ENCODE measurements at regions not wholly inside any gene's neighbourhood (a gene's known extent, or its start where the extent isn't known, plus 50 kb on each side); places are given as distances from the start of the nearest gene placed in this dataset.

DNA sequence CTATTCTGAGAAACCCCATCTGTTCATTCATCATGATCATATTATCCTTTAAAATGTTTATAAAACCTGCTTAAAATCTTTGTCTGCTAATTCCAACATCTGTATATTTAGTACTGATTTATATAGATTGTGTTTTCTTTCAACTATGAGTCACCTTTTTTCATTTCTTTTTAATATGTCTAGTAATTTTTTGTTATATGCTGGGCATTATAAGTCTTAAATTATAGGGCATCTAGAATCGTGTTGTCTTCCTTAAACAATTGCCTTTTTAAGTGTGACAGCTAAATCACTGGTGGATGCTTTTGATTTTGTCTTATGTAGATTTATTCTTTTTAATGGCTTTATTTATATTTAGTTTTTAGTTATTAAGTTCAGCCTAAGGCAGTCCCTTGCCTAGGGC, 323.4 kb upstream of the THRB start:
- CTCF ChIA-PET, result no interaction called here
- POLR2A ChIA-PET, result no interaction called here
- TF ChIP-seq, protein P1, sequence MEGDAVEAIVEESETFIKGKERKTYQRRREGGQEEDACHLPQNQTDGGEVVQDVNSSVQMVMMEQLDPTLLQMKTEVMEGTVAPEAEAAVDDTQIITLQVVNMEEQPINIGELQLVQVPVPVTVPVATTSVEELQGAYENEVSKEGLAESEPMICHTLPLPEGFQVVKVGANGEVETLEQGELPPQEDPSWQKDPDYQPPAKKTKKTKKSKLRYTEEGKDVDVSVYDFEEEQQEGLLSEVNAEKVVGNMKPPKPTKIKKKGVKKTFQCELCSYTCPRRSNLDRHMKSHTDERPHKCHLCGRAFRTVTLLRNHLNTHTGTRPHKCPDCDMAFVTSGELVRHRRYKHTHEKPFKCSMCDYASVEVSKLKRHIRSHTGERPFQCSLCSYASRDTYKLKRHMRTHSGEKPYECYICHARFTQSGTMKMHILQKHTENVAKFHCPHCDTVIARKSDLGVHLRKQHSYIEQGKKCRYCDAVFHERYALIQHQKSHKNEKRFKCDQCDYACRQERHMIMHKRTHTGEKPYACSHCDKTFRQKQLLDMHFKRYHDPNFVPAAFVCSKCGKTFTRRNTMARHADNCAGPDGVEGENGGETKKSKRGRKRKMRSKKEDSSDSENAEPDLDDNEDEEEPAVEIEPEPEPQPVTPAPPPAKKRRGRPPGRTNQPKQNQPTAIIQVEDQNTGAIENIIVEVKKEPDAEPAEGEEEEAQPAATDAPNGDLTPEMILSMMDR (IDR thresholded peaks at IDR 0.05; ENCODE audit: insufficient read depth, low read length, missing control alignments), result no peak
- DNase-seq (ENCODE audit: low read depth, low spot score), result no peak
- H3K4me3 ChIP-seq (ENCODE audit: low read depth, low read length), result no peak overlapping the region

DNA sequence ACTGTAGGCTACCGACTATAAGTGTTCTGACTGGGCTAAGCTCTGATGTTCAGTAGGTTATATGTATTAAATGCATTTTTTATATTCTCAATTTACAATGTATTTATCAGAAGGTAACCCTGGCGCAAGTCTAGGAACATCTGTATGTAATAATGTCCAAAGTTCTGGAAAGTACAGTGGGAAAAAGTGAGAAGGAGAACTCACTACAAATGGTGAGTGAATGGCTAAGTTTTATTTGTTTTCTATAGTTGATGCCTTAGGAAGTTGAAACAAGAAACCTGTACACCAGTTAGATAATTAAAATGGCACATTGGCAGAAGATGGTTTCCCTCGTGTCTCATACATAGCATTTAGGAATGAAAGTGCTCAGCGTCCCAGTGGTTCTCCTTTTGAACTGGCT, 333.4 kb upstream of the THRB start:
- ChIA-PET CTCF (no interaction called here), POLR2A (no interaction called here)
- no peak overlapping the region for H3K4me3 ChIP-seq (ENCODE audit: low read depth, low read length)
- no peak for DNase-seq (ENCODE audit: low read depth, low spot score)
- TF ChIP-seq, protein P1 (IDR thresholded peaks at IDR 0.05; ENCODE audit: insufficient read depth, low read length, missing control alignments), result no peak

DNA sequence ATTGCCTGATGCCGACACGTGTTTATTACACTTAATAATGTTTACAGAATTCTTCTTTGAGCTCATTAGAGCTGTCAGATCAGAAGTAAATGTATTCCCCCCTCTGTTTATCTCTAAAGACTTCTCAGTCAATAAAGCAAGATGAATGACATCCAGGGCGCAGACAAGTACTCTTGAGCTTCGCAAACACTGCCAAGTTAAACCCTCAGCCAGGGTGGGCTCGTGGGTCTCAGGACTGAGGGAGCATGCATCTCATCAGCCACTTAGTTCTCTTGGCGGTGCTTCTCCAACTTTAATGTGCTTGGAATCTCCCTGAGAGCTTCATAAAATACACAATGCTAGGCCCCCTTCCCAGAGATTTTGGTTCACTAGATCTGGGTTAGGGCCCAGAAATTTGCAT, 333.9 kb upstream of the THRB start:
- DNase-seq (ENCODE audit: low read depth, low spot score), result no peak
- CTCF ChIA-PET, result no interaction called here
- TF ChIP-seq, protein P1 (IDR thresholded peaks at IDR 0.05; ENCODE audit: insufficient read depth, low read length, missing control alignments), result no peak
- POLR2A ChIA-PET, result no interaction called here
- H3K4me3 ChIP-seq (ENCODE audit: low read depth, low read length), result no peak overlapping the region

DNA sequence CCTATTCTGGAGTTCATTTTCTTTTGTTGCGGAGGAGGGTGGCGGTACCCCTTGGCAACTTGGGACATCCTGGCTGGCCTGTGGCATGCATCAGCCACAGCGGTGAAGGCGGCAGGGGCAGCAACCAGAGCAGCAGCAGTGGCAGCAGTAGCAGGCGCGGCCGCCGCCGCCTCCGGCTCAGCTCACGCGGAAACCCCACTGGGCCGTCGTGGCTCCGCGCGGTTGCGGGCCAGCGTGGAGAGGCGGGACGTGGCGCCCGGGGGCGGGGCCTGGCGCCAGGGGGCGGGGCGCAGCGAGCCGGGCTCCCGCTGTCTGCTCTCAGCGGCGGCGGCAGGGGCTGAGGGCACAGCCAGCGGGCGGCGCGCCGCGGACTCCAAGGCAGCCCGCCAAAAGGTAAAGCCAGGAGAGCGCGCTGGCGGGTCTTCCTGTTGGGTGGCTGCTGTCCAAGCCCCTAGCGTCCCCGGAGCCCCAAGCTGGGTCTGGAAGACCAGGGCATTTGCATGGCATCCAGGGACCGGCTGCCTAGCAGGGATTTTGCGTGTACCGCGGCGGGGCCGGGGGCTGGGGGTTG, 334.4 kb upstream of the THRB start:
- ChIA-PET POLR2A (no interaction called here), CTCF (no interaction called here)
- TF ChIP-seq, protein P1 (IDR thresholded peaks at IDR 0.05; ENCODE audit: insufficient read depth, low read length, missing control alignments), result no peak
- peak overlapping the region; percentile 39 for H3K4me3 ChIP-seq (ENCODE audit: low read depth, low read length)
- DNase-seq (ENCODE audit: low read depth, low spot score), result no peak

DNA sequence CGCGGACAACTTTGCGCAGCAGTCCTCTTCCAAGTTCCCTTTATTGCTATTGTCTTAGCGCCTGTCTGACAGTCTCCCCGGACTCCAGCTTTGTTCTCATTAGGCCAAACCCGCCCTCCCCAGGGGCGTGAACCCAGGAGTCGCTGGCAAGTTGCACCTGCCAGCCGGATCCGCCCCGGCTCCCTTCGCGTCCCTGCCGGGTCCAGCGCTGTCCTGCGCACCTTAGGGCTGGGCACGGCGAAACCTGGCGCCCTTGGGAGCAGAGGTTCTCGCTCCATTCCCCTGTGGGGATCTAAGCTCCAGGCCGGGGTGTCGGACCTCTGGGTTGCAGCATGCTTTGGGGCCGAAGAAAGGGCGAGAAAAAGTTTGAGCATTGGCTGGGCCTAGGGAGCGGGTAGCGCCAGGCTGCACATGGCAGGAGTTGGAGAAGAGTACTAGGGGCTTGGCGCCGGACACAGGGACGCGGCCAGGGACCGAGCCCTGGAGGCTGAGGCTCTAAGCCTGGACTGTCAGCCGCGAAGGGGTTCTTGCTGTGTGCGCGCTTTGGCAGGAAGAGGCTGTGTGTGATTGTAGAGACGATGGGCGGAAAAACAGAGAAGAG, 335.1 kb upstream of the THRB start:
- TF ChIP-seq, protein P1 (IDR thresholded peaks at IDR 0.05; ENCODE audit: insufficient read depth, low read length, missing control alignments), result no peak
- POLR2A ChIA-PET, result no interaction called here
- H3K4me3 ChIP-seq (ENCODE audit: low read depth, low read length), result peak overlapping the region; percentile 31
- no peak for DNase-seq (ENCODE audit: low read depth, low spot score)
- CTCF ChIA-PET, result no interaction called here

DNA sequence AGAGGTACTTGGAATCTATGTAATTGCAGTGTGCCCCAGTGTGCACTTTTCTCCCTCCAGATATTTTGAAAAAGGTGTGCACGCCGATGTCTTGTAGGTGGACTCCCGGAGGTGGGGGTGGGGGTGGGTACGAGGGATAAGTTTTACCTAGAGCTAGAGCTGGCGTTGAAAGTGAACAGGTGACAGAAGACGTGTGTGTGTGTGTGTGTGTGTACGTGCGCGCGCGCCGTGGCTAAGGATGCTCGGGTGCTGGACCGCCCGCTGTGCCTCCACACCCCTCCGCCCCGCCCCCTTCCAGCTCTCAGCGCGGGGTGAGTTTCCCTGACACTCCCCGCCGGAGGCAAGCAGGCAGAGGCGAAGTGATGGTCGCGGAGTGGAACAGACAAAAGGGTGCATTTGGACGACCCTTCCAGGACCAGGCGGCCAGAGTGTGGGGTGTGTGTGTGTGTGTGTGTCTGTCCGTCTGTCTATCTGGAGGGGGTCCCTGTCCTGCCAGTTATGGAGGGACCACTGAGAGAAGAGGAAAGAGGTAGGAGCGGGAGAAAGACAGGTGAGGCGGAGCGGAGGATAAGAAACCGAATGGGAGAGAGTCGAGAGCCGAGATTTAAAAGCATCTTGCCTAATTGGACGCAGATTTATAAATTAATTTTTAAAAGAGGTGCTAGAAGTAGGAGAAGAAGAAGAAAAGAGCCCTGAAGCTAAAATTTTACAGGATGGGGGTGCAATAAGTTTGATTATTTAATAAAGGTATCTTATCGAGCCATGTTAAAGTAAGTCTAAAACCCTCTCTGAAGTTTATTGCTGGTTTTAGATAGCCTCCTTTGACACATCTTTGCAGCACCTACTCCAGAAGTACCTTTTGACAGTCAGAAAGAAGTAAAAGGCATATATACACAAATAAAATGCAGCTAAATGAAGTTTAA, 335.8 kb upstream of the THRB start:
- ChIA-PET CTCF (no interaction called here), POLR2A (no interaction called here)
- TF ChIP-seq, protein P1 (IDR thresholded peaks at IDR 0.05; ENCODE audit: insufficient read depth, low read length, missing control alignments), result no peak
- DNase-seq (ENCODE audit: low read depth, low spot score), result no peak
- peak overlapping the region; percentile 31; the same call in 1 of the 2 replicates for H3K4me3 ChIP-seq (ENCODE audit: low read depth, low read length)

All from AG04449 (cell line).